T-helper 17 cell (primary cell): ENCODE measurements at regions not wholly inside any gene's neighbourhood (a gene's known extent, or its start where the extent isn't known, plus 50 kb on each side); places are given as distances from the start of the nearest gene placed in this dataset.

Source experiments
- ATAC-seq: fragments of 150-1000 bp; cut with Tn5 transposase; 2 replicates; pipeline ENCODE4 v1.10.0; 2021; ENCODE audit warnings: mild to moderate bottlenecking, moderate library complexity
- DNase-seq, 3 donors: peaks; one replicate each; pipeline versions ENCODE4 v3.0.0 to v3.0.0-alpha.2; 2020 to 2021
- H3K9me3 ChIP-seq: one replicate; pipeline ENCODE4 v1.7.0; 2013; ENCODE audit warnings: low read length, mild to moderate bottlenecking; ENCODE audit not compliant: control insufficient read depth, poor library complexity, severe bottlenecking
- H3K27ac Mint-ChIP-seq: one replicate; pipeline ENCODE4 v1.8.0; 2022; ENCODE audit warnings: mild to moderate bottlenecking, moderate library complexity, mixed read lengths
- H3K27me3 Mint-ChIP-seq: one replicate; pipeline ENCODE4 v1.8.0; 2022; ENCODE audit warnings: mixed read lengths
- H3K36me3 Mint-ChIP-seq: one replicate; pipeline ENCODE4 v1.8.0; 2022; ENCODE audit warnings: low read depth, mixed read lengths
- H3K4me1 Mint-ChIP-seq: one replicate; pipeline ENCODE4 v1.8.0; 2022; ENCODE audit warnings: mild to moderate bottlenecking, mixed read lengths
- H3K4me3 Mint-ChIP-seq: one replicate; pipeline ENCODE4 v1.8.0; 2022; ENCODE audit warnings: mild to moderate bottlenecking, moderate library complexity, mixed read lengths

DNA sequence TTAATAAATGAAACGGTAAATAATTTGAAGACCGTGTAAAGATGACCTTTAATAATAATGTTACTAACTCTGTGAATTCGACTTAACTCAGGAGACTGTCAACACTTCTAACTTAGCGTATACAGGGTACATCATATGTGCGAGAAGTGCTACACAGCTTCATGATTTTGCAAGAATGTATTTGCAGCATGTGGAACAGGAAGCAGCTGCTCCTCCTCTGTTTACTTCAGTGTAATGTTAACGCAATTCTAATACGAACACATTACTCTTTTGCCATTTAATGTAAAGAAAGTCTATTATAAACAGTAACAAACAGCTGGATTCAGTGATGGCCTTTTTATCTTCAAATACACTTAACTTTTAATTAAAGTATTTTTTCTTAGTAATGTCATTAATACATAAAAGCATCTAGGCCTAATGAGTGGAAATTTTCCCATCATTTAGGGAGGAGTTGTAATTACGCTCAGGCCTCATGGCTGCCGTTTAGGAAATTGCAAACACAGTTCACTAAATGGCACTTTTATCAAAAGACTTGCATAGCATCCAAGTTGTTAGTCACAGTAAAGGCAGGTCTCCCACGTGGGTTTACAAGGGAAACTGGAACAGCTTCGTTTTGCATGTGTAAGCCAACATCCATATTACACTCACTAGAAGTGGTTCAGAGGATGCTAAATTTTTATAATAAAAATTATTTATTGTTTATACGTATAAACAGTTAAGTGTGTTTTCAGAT is 635.7 kb downstream of the FBXO15 start:
- H3K36me3 Mint-ChIP-seq: no peaks in the 10 kb centered on the region
- H3K4me1 Mint-ChIP-seq: no peaks in the 10 kb centered on the region
- no peaks in the 10 kb centered on the region for H3K27me3 Mint-ChIP-seq
- no peak for ATAC-seq
- H3K9me3 ChIP-seq: no peaks in the 10 kb centered on the region
- no peak for DNase-seq
- H3K4me3 Mint-ChIP-seq: no peak overlapping the region
- H3K27ac Mint-ChIP-seq: no peak overlapping the region

DNA sequence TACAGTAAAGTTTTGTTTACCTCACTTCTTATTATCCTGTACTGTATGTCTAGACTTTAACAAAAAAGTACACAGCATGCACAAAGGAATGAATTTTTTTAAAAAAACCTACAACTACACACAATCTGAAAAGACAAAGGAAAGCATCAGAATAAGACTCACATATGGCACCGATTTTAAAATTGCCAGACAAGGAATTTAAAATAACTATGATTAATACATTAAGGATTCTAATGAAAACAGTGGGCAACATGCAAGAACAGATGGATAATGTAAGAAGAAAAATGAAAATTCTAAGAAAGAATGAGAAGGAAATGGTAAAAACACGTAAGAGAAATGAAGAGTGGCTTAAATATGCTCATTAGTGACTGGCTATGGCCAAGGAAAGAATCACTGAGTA is 638.2 kb downstream of the FBXO15 start:
- no peaks in the 10 kb centered on the region for H3K36me3 Mint-ChIP-seq
- H3K4me3 Mint-ChIP-seq: no peak overlapping the region
- H3K27ac Mint-ChIP-seq: no peak overlapping the region
- DNase-seq (no peak), ATAC-seq (no peak)
- H3K27me3 Mint-ChIP-seq: no peaks in the 10 kb centered on the region
- H3K9me3 ChIP-seq: no peaks in the 10 kb centered on the region
- H3K4me1 Mint-ChIP-seq: no peaks in the 10 kb centered on the region

DNA sequence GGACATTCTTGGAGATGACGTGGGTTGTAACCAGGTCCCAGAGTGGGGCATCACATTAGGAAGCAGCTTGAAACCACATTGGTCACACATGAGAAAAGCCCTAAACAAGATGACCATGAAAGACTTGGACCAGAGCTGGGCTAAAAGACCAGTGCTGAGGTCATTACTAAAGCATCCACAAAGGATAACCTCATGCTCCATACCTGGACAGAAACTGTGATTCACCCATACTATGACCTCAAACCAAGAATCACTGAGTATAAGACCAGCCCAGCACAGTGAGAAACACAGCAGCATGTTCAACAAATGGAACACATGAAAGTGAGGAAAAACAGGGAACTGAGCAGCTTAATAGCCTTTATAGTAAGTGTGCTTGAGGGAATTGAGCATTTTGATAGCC is 635.5 kb upstream of the NETO1 start:
- no peak overlapping the region for H3K4me3 Mint-ChIP-seq
- H3K36me3 Mint-ChIP-seq: no peaks in the 10 kb centered on the region
- DNase-seq (no peak), ATAC-seq (no peak)
- no peaks in the 10 kb centered on the region for H3K9me3 ChIP-seq
- no peak overlapping the region for H3K27ac Mint-ChIP-seq
- no peaks in the 10 kb centered on the region for H3K4me1 Mint-ChIP-seq
- H3K27me3 Mint-ChIP-seq: no peaks in the 10 kb centered on the region

DNA sequence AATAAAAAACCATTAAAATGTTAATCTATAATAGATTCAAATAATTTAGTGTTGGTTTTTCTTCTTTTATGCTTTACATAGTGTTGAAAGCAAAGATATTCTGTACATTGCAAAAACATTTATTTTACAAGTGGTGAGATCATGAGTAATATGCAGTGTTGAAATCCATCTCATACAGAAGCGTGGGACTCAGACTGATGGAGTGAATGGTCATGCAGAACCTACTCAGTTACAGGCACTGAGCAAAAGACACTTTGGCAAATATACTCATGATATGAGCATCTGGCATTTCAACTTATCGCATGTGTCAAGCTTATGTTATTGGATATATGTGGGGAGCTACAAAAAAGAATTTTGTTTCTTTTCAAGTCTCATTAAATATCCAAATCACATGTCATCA is 620.2 kb upstream of the NETO1 start:
- Mint-ChIP-seq H3K27me3 (no peaks in the 10 kb centered on the region), H3K4me3 (no peak overlapping the region), H3K36me3 (no peaks in the 10 kb centered on the region), H3K4me1 (no peaks in the 10 kb centered on the region), H3K27ac (no peak overlapping the region)
- ATAC-seq: no peak
- H3K9me3 ChIP-seq: no peaks in the 10 kb centered on the region
- DNase-seq: no peak

DNA sequence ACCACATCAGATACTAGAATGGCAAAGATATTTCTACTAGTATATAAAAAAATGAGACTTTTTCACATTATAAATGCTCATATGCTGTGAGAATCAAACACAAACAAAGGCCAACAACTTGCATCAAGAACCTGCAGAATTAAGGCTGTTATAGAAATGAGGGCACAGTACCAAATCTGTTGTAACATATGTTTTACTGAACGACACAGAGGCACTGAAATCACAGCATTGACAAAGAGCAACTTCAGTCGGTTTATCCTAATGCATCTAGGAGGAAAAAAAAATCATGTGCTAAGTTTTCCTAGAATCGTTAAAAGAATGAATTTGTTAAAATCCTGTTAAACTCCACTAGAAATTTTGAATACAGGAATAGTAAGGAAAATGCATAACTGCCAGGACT is 617.4 kb upstream of the NETO1 start:
- ATAC-seq (no peak), DNase-seq (no peak)
- no peak overlapping the region for H3K27ac Mint-ChIP-seq
- H3K4me3 Mint-ChIP-seq: no peak overlapping the region
- no peaks in the 10 kb centered on the region for H3K9me3 ChIP-seq
- no peaks in the 10 kb centered on the region for H3K36me3 Mint-ChIP-seq
- no peaks in the 10 kb centered on the region for H3K4me1 Mint-ChIP-seq
- no peaks in the 10 kb centered on the region for H3K27me3 Mint-ChIP-seq

DNA sequence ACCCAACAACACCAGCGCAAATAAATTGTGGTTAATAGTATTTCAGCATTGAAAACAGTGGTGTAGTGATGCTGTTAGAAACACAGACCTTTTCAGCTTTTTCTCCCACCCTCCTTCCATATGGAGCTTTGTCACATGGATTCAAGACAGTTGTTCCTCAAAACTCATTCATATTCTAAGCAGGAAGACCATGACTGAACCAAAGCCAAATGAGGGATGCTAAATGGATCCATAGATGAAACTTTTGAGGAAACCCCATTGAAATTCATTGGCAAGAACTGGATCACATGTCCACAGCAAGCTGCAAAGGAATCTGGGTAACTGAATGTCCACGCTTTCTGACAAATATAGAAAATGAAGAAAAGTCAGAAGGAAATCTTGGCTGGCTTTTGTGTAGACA is 615.1 kb upstream of the NETO1 start:
- Mint-ChIP-seq H3K4me1 (no peaks in the 10 kb centered on the region), H3K27ac (no peak overlapping the region), H3K4me3 (no peak overlapping the region), H3K36me3 (no peaks in the 10 kb centered on the region), H3K27me3 (no peaks in the 10 kb centered on the region)
- H3K9me3 ChIP-seq: no peaks in the 10 kb centered on the region
- ATAC-seq: no peak
- DNase-seq: no peak

DNA sequence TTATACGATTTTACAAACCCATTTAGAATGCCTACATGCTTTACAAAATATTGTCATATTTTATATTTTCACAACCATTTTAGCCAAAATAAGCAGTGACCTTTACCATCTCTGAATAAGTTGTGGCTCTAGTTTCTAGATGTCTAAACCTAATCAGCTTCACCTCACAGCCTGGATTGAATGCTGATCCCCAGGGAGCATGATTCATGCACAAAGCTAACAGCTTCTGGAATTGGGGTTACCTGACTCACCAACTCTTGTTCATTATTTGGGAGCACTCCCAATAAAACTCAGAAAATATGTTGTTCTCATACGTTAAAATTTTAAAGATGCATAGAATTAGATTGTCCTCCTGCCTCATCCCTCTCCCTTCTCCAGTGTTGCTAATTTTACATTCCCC is 611.7 kb upstream of the NETO1 start:
- Mint-ChIP-seq H3K36me3 (no peaks in the 10 kb centered on the region), H3K4me3 (no peak overlapping the region), H3K27me3 (no peaks in the 10 kb centered on the region), H3K27ac (no peak overlapping the region), H3K4me1 (no peaks in the 10 kb centered on the region)
- no peak for ATAC-seq
- DNase-seq: no peak
- H3K9me3 ChIP-seq: no peaks in the 10 kb centered on the region

DNA sequence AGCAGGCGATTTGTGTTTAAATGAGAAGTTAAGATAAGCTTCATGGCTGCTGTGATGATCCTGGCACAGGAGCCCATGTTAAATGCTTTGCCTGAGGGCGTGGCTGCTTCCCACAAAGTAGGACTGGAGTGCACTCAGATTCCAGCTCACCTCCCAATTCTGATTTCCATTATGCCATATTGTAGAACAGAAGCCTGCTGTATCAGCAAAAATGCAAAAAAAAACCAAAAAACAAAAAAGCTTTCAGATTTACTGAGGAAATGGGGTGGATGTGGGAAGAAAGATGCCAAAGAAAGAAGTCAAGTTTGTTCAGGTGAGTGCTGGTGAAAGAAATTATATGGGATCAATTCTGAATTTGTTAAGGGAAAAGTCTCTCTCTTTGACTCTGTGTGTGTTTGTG is 610.4 kb upstream of the NETO1 start:
- H3K27ac Mint-ChIP-seq: no peak overlapping the region
- no peak for DNase-seq
- no peaks in the 10 kb centered on the region for H3K36me3 Mint-ChIP-seq
- no peak overlapping the region for H3K4me3 Mint-ChIP-seq
- no peaks in the 10 kb centered on the region for H3K27me3 Mint-ChIP-seq
- no peak for ATAC-seq
- no peaks in the 10 kb centered on the region for H3K9me3 ChIP-seq
- no peaks in the 10 kb centered on the region for H3K4me1 Mint-ChIP-seq

DNA sequence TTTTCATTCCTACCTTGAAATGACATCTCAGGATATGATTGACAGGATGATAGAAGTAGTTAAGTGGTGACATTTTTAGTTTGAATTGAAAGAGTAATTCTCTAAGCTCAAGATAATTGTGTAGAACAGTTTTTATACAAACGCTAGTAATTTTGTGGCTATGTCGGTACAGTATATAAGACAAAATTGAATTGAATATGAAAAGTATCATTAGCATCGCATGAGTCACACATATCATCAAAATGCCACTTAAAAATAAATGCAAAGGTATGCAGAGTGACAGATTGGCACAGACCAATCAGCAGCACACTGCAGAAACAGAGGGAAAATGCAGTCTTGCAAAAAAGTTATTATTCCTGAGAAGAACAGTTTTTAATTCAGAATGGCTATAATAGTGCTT is 608.2 kb upstream of the NETO1 start:
- H3K36me3 Mint-ChIP-seq: no peaks in the 10 kb centered on the region
- no peak for ATAC-seq
- H3K4me1 Mint-ChIP-seq: no peaks in the 10 kb centered on the region
- H3K27me3 Mint-ChIP-seq: no peaks in the 10 kb centered on the region
- no peak overlapping the region for H3K27ac Mint-ChIP-seq
- H3K9me3 ChIP-seq: no peaks in the 10 kb centered on the region
- DNase-seq: no peak
- H3K4me3 Mint-ChIP-seq: no peak overlapping the region

DNA sequence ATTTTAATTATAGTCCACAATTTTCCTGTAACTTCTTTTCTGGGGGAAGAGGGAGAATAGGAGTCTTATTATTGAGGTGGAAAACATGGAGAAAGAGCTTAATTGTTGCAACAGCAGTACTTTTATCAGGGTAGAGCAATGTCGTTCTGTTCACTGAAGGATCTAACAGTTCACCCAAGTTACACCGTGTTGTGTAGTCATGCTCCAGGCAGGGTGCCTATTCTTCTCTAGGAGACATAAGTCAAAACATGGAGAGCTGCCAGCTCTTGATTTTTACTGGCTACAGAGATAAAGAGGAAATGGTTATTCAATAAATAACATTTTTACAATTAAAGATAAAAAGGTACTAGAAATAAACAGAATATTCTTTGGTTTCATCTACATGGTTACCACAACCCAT is 594.3 kb upstream of the NETO1 start:
- Mint-ChIP-seq H3K36me3 (no peaks in the 10 kb centered on the region), H3K27me3 (no peaks in the 10 kb centered on the region), H3K4me3 (no peak overlapping the region), H3K4me1 (no peaks in the 10 kb centered on the region), H3K27ac (no peak overlapping the region)
- ATAC-seq (no peak), DNase-seq (no peak)
- H3K9me3 ChIP-seq: no peaks in the 10 kb centered on the region

DNA sequence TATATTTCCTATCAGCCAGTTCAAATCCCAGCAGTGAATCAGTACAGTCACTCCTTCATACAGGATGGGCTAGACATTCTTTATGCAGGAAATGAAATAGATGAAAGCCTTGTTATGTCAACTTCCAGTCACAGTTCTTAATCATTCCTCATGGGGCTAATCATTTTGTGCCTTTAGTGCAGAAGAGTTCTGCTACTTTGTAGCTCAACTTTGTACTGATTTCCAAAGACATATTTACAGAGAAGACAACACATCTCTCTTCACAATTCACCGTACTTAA is 593.9 kb upstream of the NETO1 start:
- Mint-ChIP-seq H3K36me3 (no peaks in the 10 kb centered on the region), H3K27me3 (no peaks in the 10 kb centered on the region), H3K4me1 (no peaks in the 10 kb centered on the region), H3K4me3 (no peak overlapping the region), H3K27ac (no peak overlapping the region)
- DNase-seq: no peak
- ATAC-seq: no peak
- no peaks in the 10 kb centered on the region for H3K9me3 ChIP-seq

DNA sequence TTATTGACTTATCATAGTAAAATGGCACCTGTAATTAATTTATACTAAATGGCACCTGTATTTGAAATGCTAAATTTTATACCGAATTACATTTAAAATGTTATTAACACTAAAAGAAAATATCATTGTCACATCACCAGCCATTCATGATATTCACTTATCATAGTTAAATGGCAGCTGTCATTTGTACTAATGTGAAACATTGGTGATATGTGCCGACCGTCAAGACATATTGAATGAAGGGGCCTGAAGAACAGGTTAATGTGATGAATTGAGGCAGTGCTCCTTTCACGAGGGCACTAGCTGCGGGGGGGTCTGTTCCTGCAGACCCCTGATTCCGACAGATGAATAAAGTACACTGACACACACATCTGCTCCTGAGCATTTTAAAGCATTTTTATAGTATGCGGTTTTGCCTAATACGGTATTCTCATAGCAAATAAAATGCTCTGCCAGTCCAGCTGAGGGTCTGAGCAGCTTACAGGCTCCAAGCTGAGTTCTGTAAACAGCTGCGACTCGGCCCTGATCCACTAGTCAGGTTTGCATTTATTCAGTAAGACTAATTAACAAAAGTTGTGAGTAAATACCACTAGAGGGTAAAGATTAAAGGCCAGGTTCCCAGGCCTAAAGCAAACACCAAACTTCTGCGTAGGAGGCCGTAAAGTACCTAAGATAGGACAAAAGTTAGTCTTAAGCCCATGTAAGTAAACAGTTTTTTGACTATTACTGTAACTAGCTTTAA is 593.4 kb upstream of the NETO1 start:
- DNase-seq (no peak), ATAC-seq (no peak)
- H3K4me1 Mint-ChIP-seq: no peaks in the 10 kb centered on the region
- H3K27ac Mint-ChIP-seq: no peak overlapping the region
- H3K4me3 Mint-ChIP-seq: no peak overlapping the region
- no peaks in the 10 kb centered on the region for H3K9me3 ChIP-seq
- no peaks in the 10 kb centered on the region for H3K36me3 Mint-ChIP-seq
- no peaks in the 10 kb centered on the region for H3K27me3 Mint-ChIP-seq

DNA sequence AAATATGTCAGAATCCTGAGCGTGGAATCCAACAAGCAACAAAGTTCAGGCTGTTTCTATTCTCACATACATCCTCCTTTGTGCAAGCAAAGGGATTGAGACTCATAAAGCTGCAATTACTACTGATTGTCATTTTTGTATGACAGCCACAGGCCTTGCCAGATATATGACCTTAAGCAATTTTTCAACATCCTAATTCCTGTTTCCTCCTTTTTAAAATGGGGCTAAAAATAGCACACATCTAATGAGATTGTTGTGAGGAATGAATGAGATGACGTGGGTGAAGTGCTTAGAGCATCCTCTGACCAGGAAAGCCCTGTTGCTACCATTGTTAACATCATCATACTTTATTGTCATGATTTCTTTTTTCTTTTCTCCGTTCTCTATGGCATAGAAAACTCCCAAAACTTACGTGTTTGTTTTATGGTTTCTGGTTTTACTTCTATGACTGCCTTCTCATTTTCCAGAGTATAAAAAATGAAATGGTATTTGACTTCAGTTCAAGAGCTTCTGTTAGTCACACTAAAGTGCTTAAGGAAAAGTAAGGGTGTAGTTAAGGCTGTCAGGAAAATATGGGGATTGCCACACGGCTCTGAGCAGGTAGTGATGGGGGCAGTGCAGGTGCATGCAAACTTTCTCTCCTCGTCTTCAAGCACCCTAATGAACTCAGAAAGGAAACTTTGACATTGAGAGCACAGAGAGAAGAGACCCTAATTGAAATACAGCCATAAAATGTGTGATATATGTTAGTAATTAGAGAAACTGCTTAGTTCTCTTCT is 590.6 kb upstream of the NETO1 start:
- no peaks in the 10 kb centered on the region for H3K4me1 Mint-ChIP-seq
- no peak overlapping the region for H3K27ac Mint-ChIP-seq
- H3K9me3 ChIP-seq: no peaks in the 10 kb centered on the region
- no peak for ATAC-seq
- DNase-seq: no peak
- no peaks in the 10 kb centered on the region for H3K27me3 Mint-ChIP-seq
- H3K4me3 Mint-ChIP-seq: no peak overlapping the region
- H3K36me3 Mint-ChIP-seq: no peaks in the 10 kb centered on the region

DNA sequence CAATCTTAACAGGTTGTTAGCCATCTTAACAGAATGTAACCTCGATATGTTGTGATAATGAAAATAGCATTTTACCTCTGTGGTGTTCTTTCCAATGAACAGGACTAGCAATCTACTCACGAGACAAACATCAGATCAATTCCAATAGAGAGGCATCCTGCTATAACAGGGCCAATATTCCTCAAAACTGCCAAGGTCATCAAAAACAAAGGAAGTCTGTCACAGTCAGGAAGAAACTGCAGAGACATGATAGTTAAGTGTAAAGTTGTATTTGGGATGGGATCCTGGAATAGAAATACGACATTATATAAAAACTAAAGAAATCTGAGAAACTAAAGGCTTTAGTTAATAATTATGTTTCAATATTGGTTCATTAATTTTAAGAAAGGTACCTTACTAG is 588.9 kb upstream of the NETO1 start:
- H3K9me3 ChIP-seq: no peaks in the 10 kb centered on the region
- no peaks in the 10 kb centered on the region for H3K4me1 Mint-ChIP-seq
- DNase-seq (no peak), ATAC-seq (no peak)
- no peaks in the 10 kb centered on the region for H3K27me3 Mint-ChIP-seq
- H3K27ac Mint-ChIP-seq: no peak overlapping the region
- H3K4me3 Mint-ChIP-seq: no peak overlapping the region
- H3K36me3 Mint-ChIP-seq: no peaks in the 10 kb centered on the region
